GM18909 (cell line): ENCODE measurements at regions not wholly inside any gene's neighbourhood (a gene's known extent, or its start where the extent isn't known, plus 50 kb on each side); places are given as distances from the start of the nearest gene placed in this dataset.
"Not testable (repeated sequence)": the region's sequence is repeated elsewhere in the genome, so short reads cannot be mapped to it uniquely, and the experiment has no call there.

ENCODE experiments used
- ATAC-seq: cut with Tn5 transposase; IDR thresholded peaks from one replicate; pipeline ENCODE4 v1.9.1; 2021; ENCODE audit warnings: mild to moderate bottlenecking; ENCODE audit not compliant: unreplicated experiment, poor library complexity

DNA sequence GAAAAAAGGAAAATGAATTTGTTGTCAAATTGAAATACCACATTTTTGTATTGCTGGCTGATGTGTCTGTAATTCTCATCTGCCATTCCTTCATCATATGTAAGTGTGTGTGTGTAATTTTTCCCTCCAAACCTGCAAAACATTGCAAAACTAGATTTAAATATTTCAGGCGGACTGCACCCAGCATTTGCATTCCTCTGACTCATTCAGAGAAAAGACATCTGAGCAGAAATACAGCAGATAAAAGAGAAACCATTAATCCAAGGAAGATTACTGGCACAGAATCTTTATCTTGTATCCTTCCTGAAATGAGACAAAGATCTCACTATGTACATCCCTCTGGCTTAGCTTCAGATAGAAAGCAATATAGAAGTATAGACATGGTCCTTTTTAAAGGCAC, 275.3 kb downstream of the TMEM38B start:
- ATAC-seq: no peak

DNA sequence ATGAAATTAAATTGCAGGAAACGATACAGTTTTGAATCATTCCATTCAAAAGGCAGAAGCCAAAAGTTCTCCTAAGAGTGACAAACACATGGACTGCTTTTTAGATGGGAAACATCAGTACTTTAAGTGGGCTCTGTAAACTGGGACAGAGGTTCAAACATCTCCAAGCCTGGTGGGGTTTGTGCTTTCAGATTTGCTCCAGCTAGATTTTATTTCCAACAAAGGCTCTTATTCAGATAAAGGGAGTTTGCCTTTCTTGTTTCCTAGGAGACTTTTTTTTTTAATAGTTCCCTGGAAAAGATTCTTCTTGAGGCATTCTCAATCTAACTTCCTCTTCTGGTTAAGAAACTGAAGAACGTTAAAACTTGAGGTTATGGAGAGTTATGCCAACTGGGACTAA, 277.6 kb downstream of the TMEM38B start:
- ATAC-seq: no peak

DNA sequence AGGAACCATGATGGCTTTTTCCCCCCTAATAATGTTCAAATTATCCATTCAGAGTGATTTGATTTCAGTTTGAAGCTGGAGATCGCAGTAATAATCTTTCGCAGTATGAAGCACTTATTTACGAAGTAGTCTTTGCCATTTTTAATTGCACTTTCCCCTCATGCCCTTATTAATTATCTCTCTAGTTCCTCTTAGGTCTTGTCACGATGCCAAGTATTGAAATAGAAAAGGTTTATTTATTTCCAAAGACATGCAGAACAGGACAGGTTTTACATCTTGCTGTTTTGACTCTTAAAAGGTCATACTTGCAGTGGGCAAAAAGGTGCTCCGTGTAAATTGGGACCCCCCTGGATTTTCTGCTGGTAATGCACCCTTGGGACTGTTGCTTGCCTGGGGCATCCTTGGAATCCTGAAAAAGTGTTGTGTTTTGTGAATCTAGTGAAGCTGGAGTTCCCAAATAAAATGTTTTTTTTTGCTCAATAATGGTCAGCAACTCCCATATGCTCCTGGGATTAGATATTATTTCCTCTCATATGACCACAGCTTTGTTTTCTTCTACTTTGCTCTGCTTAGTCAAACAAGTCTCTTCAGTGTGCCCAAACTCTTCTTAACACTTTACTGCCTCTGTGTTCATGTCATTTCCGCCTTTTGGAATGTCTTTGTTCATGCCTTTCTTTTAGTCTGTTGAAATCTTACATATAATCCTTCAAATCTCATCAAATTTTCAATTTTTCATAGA, 278.3 kb downstream of the TMEM38B start:
- ATAC-seq: no peak

DNA sequence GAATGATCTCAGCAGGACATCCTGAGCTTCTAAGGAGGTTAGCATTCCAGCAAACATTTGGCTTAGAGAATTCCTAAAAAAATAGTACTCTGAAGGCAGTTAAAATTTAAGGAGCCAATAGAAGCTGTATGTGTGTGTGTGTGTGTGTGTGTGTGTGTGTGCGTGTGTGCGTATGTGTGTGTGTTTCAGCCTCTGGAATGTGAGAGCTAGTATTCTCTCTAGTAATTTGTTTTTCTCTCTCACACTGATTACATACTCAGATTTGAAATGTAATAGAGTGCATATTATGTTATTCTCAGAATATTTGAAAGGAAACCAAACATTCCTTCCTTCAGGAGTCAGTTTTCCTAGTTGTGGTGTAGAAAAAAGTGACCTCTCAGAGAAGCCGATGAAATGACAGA, 279.6 kb downstream of the TMEM38B start:
- ATAC-seq: no peak

DNA sequence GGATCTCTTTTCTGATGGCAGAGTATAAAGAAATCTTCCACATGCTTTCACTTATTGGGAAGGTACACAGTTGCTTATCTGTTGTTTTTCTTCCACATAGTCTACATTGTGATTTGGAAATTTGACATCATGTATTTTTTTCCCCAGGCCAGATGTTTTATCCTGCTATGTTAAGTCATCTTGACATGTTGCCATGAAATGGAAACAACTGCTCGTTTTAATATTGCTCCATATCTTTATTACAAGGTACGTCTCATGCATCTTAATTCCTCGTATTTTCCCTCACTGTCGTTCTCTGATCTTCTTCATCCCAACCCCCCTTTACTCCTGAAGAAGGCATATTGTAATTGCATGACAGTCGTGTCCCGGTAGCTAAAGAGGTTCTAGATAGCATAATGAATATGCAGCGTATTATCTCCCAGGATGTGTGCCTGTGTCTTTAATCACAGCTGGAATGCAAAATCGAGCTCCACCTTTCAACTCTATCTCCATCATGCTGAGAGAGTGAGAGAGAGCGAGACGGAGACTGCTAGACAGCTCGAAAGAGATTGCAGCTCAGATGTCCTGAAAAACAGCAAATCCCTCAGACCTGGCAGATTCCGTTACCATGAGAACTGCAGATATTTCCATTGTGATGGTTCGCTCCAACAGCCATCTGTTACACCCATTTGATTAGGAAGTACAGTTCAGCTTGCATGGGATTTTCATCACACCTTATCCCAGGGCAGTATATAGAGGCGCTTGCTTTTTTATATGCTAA, 281.7 kb downstream of the TMEM38B start:
- ATAC-seq: no peak

DNA sequence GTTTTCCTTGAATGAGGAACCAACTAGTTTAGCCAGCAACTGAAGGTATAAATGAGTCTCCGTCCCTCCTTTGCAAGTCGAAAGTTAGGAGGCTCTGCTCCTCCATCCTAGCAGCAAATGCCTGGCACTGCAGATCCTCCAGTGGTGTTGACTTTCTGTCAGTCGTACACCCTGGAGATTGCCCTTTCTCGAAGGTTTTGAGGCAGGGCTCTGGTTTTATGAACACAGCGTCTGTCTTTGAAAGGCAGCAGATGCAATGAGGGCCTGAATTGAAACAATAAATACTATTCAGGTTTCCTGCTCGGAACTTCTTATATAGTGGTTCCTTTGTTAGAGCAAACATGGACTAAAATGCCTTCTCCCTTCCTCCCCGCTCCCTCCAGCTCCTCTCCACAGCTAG, 284.0 kb downstream of the TMEM38B start:
- ATAC-seq: no peak

DNA sequence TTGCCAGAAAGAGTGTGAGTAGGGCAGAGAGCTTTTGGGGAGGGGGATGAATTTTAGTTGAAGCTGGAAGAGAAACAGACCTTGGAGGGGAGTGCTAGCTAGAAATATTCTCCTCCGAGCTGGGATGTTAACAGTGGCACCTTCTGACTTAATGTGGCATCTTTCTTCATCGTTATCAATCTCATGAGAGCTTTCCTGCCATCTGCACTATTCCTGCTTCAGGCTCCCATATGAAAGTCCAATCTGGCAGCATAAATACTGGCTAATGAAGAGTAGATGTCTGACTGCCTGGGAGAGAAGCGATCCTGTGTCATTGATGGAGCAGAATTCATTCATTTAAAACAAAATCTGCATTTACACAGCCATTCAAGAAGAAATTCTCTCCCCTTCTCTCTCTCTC, 284.5 kb downstream of the TMEM38B start:
- ATAC-seq: no peak

DNA sequence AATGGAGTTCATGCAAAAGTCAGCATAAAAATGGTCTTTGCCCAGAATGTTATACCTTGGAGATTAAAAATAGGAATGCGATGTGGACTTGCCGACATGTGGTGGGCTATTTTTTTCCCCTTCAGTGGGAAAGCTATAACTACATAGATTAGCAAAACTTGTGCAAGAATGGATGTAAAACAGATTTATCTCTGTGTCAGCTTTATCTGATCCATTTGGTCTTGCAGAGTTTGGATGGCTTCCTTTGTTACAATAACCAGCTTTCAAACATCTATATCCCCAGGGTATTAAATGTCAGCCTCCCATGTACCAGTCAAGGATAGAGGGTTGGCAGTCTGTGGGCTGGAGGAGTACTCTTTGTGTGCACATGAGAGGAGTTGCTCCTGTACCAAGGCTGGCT, 284.9 kb downstream of the TMEM38B start:
- ATAC-seq: no peak

DNA sequence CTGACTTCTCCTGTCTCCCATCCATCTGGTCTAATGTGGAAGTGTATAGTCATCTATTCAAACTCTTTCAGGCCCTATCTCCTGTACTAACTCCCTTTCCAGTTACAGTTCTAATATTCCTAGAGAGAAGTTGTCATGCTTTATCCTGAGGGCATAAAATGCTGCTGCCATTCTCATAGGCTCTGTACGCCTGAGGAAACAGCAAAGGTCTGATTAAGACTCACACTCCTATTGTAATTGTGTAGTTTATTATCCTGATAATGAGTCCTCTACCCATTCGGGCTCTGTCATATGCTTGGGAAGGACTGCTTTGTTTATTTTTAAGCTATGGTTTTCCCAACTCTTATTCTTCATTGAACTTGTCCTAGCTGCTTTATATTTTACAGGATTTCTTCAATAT, 290.4 kb downstream of the TMEM38B start:
- ATAC-seq: no peak

DNA sequence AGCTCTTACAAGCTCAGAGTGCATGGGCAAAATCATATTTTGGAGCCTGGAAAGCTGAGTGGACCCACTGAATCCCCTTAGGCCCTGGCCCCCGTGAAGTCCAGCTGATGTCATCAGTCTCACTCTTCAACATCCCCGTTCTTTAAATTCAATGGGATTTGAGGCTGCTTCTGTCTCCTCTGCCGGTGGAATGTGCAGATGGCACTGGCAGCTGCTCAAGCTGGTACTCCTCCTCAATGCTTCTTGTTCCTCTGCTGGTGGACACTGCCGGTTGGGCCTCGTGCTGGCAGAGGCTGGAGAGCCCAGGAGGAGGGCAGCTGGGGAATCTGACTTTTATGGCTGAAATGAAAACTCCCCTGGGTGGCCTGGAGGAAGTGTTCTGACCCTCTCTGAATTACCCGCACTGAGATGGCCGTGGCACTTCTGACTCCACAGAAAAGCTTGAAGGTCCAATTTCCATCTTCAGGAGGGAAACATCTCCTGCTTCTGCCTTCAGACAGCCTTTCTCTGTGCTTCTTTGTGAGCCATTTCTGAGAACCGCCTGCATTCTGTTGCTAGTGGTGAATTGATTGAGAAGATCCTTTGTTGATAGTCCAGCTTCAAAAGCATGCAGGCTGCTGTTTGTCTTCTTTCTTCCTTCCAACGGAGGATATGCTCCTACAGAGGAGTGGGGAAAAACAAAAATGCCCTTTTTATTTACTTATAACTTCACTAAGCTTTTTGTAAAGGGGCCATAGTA, 298.9 kb downstream of the TMEM38B start:
- no peak for ATAC-seq

DNA sequence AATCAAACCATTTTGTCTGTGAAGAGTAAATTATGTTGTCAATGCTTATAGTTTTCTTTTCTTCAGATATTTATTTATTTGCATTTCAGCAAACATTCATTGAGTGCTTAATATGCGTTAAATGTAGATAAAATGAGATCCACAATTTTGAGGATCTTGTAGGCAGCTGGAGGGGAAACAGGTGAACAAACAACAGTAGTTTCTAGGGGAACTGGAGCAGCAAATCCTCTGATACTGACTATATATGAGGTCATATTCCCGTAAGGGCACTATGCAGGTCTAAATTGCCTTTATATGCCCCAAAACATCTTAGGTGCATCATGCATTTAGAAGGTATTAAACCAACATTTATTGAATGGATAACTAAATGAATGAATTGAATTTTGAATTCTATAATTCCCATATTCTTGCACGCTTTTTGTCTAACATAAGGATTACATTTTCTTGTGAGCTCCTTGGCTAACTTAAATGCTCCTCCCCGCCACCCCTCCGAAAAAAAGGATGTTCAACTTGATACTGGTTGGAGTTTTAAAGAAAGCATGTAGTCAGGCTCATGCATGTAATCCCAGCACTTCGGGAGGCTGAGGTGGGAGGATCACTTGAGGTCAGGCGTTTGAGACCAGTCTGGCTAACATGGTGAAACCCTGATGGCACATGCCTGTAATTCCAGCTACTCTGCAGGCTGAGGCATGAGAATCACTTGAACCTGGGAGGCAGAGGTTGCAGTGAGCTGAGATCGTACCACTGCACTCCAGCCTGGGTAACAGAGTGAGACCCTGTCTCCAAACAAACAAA, 299.8 kb downstream of the TMEM38B start:
- ATAC-seq: no peak

DNA sequence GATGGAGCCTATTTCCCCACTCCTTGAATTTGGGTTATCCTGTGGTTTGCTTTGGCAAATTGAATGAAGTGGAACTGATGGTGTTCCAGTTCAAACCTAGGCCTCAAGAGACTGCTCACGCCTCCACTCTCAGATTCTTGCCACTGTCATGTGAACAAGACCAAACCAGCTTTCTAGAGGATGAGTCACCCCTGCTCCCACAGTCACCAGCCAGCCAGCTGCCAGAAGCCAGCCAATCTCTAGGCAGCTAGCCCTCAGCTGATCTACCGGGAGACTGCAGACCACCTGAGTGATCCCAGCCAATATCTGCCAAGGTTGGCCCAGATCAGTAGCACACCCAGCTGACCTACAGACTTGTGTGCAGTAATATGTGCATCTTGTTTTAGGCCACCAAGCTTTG, 300.6 kb downstream of the TMEM38B start:
- ATAC-seq: no peak

DNA sequence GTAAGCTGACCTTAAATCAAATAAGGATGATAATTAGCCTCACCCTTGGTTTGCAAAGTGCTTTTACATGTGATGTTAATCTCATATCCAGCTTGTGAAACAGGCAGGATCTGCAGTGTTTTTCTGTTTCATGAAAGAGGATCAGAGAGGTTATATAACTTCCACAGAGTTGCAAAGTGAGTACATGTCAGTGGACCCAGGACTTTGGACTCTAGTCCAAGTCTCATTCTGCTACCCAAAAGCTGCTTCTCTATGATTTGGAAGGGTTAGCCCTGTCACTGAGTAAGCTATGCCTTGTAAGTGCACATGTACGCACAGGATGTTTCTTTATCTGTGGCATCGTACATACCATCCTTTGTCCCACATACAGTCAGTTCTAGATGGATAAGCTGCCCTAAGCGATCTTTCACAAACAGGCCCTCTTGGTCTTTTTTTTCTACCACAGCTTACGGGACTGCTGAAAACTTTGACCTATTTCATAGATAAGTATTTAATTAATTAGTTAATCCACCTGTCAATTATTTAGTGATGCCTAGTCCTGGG, 322.9 kb downstream of the TMEM38B start:
- ATAC-seq: no peak

DNA sequence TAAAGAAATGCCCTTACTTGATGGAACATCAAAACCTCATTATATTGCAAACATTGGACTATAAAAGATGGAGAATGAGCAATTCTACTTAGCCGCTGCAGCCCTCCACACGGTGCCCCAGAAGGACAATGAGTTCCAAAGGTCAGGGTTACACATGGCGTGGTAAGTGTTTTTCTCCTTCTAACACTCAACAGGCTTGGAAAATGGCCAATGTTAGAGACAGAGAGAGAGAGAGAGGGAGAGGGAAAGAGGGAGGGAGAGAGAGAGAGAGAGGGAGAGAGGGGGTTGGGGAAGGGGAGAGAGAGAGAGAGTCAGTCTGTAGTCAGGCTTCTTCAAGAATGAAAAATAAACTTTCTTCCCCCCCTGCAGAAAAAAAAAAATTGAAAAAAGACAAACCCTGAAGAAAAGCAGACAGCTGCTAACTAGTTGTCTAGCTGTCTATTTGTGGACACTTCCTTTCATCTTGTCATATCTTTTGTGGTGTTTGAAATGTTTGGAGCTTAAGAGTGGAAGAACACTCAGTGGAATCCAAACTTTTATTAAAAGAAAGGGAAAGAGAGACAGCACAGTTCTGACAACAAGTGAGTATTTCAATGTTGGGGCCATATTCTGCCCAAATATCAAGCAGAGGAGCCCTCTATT, 324.8 kb downstream of the TMEM38B start:
- ATAC-seq: no peak

DNA sequence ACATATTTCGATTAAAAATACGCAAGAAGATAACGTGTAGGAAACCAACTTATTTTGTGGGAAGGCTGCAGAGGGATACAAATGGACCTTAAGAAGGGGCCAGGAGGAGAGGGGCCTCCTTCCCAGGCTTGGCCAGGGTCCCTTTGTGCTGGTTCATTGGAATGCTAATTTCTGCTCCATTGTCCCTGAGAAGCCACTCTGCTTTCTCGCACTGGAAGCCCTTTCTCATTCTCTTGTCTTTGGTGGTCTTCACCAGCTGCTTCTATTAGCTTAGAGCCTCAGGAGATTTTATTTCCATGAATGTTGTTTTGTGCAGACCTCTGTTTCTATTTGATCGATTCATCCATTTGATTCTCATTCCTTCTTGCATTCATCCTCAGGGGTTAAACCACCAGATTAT, 325.4 kb downstream of the TMEM38B start:
- no peak for ATAC-seq

DNA sequence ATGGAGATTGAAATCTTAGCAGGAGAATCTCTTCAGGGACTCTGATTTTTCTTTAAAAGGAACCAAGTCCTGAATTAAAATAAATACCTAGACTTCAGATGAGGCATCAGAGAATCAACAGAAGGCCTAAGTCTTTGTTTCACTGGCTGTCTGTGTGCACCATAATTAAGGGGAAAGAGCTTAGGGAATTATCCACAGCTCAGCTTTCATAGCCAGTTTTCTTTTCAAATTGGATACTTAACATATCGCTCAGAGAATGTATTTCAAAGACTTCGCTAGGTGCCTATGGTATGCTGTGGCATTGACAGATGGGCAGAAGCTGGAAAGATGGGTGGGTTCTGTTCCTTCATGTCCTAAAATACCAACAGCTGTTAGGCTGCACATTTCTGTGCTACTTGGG, 325.8 kb downstream of the TMEM38B start:
- ATAC-seq: no peak

DNA sequence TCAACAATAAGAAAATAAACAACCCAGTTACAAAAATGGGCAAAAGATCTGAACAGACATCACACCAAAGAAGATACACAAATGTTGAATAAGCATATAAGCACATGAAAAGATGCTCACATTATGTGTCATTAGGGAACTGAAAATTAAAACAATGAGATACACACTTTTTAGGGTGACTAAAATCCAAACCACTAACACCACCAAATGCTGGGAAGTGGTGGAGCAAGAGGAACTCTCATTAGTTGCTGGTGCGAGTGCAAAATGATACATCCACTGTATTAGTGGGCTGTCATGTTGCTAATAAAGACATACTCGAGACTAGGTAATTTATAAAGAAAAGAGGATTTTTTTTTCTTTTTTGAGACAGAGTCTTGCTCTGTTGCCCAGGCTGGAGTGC, 329.1 kb downstream of the TMEM38B start:
- no peak for ATAC-seq

DNA sequence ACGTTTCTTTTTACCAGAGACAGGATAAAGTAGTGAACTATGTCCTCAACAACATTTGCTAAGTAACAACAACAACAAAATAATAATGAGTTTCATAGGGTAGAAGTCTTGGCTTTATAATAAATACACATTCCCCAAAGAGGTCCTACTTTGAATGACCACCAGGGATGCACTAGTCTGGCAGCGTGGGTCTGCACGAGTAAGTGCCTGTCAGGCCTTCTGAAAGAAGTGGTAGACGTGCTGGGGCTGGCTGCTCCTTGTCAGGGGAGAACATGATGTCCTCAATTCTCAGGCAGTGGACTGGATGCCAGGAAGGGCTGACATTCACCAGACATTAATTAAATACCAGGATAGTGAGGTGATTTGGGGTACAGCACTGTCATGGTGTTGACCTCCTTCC, 331.1 kb downstream of the TMEM38B start:
- ATAC-seq: no peak

DNA sequence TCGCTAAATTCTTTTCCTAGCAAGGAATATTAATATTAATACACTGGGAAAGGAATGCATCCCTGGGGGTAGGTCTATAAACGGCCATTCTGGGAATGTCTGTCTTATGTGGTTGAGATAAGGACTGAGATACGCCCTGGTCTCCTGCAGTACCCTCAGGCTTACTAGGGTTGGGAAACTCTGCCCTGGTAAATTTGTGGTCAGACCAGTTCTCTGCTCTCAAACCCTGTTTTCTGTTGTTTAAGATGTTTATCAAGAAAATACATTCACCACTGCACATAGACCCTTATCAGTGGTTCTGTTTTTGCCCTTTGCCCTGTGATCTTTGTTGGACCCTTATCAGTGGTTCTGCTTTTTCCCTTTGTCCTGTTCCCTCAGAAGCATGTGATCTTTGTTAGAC, 335.8 kb downstream of the TMEM38B start:
- ATAC-seq: not testable (repeated sequence)

DNA sequence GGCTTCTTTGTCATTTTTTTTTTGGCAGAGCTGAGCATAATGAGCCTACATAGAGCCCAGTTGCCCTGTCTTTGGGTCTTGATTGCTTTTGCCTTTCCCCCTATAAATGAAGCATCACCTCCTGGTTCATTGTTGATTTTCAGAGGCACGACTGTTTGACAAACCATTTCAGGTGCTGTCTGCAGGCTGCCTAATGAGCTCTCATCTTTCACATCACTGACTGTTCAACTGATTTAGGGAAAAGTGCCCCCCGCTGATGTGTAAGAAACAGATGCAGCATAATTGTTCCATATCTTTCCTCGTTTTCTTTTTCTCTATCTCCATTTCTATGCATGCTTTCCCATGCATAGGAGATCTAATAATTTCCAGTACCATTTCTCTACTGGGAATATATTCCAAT, 338.6 kb downstream of the TMEM38B start:
- no peak for ATAC-seq
